ENCODE measurements at regions not wholly inside any gene's neighbourhood (a gene's known extent, or its start where the extent isn't known, plus 50 kb on each side); places are given as distances from the start of the nearest gene placed in this dataset.

DNA sequence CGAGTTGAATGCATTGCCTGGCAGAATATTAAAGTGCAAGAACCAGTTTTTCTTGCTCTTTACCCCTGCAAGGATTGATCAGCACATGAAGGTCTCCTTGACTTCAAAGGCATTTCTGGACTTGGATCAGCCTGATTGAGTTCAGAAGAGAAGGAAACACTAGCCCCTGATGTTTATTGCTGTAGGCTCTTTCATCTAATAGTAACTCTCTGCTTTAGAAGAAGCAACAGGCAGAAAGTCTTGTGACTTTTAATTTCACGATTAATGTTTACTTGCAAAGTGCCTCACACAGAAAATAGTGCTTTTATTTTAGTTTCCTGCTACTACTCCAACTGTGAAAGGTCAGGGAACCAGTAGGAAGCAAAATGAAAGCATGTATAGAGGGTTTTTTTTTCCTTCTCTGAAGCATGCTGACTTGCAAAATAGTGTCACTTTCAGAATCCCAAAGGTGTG, 69.1 kb downstream of the PCDH7 start:
- no peak for TF ChIP-seq EZH2phosphoT487 (IDR thresholded peaks at IDR 0.05; ENCODE audit: insufficient read depth, low read depth)
- TF ChIP-seq EZH2 (IDR thresholded peaks at IDR 0.05; ENCODE audit: insufficient read depth, poor library complexity, severe bottlenecking), result no peak
